H1 (cell line): ENCODE measurements at regions not wholly inside any gene's neighbourhood (a gene's known extent, or its start where the extent isn't known, plus 50 kb on each side); places are given as distances from the start of the nearest gene placed in this dataset.

Experiments
- CTCF ChIA-PET: fragments of 300-600 bp; sonication (Branson Sonifier 250); formaldehyde crosslinking; loops from one replicate; lab custom pipeline; 2021; ENCODE audit not compliant: partially characterized antibody; lab: Charles Lee
- POLR2A ChIA-PET: fragments of 300-600 bp; sonication (Branson Sonifier 250); formaldehyde crosslinking; loops from one replicate; lab custom pipeline; 2021; ENCODE audit warnings: inconsistent platforms; ENCODE audit not compliant: partially characterized antibody; lab: Charles Lee
- DNase-seq, 2 experiments: peaks; one replicate each; pipeline versions ENCODE4 v3.0.0 to v3.0.0-alpha.2; 2010 to 2022; ENCODE audit warnings: low spot score in 2 of 2, low read depth in 1 of 2, mixed read lengths in 1 of 2
- FAIRE-seq: peaks from 2 replicates; lab custom pipeline; 2011; peaks lifted over from hg19 to GRCh38; lab: Jason Lieb, UNC
- H2AFZ ChIP-seq: 2 replicates; pipeline ENCODE4 v1.8.1; 2012; ENCODE audit warnings: low read length, inconsistent platforms
- H2AK5ac ChIP-seq: 2 replicates; pipeline ENCODE4 v1.6.1; 2013; ENCODE audit warnings: low read depth, low read length
- H2BK120ac ChIP-seq: replicated peaks from 2 replicates; pipeline ENCODE3; 2013; ENCODE audit warnings: low read depth, low read length, inconsistent platforms
- H2BK12ac ChIP-seq: 2 replicates; pipeline ENCODE4 v1.6.1; 2013; ENCODE audit warnings: low read depth, low read length
- H2BK15ac ChIP-seq: 2 replicates; pipeline ENCODE4 v1.6.1; 2013; ENCODE audit warnings: low read length
- H2BK20ac ChIP-seq: 2 replicates; pipeline ENCODE4 v1.6.1; 2013; ENCODE audit warnings: low read length
- H2BK5ac ChIP-seq: 2 replicates; pipeline ENCODE4 v1.6.1; 2013; ENCODE audit warnings: low read depth, low read length
- H3K14ac ChIP-seq: 2 replicates; pipeline ENCODE4 v1.6.1; 2013; ENCODE audit warnings: inconsistent platforms; ENCODE audit not compliant: insufficient read length
- H3K18ac ChIP-seq: 2 replicates; pipeline ENCODE4 v1.6.1; 2013; ENCODE audit warnings: low read length; ENCODE audit errors: extremely low read depth
- H3K23ac ChIP-seq: 2 replicates; pipeline ENCODE4 v1.6.1; 2013; ENCODE audit warnings: inconsistent platforms; ENCODE audit not compliant: insufficient read length
- H3K23me2 ChIP-seq: 2 replicates; pipeline ENCODE4 v1.6.1; 2013; ENCODE audit warnings: low read depth, low read length
- H3K27ac ChIP-seq: 2 replicates; pipeline ENCODE4 v1.6.1; 2011; ENCODE audit warnings: low read depth, low read length, inconsistent platforms
- H3K27me3 ChIP-seq, 4 experiments: replicated peaks in 1 of 4; 1 replicate in 1 of 4; 2 replicates in 3 of 4; pipeline versions ENCODE4 v1.6.1 to v1.8.1; 2011 to 2013; ENCODE audit warnings: low read length in 3 of 4, mild to moderate bottlenecking in 3 of 4, inconsistent platforms in 2 of 4, mixed read lengths in 2 of 4, moderate library complexity in 1 of 4; ENCODE audit not compliant: control insufficient read depth in 3 of 4, insufficient read depth in 3 of 4; ENCODE audit errors: extremely low read depth in 1 of 4
- H3K36me3 ChIP-seq, 4 experiments: 2 replicates each; pipeline versions ENCODE4 v1.6.1 to v1.8.1; 2011 to 2013; ENCODE audit warnings: mild to moderate bottlenecking in 4 of 4, low read length in 3 of 4, moderate library complexity in 2 of 4, control low read depth in 1 of 4, inconsistent platforms in 1 of 4; ENCODE audit not compliant: insufficient read depth in 4 of 4, control insufficient read depth in 2 of 4
- H3K4ac ChIP-seq: replicated peaks from 2 replicates; pipeline ENCODE3; 2013; ENCODE audit warnings: low read length, low read depth, mixed read lengths, inconsistent platforms; ENCODE audit not compliant: insufficient read length
- H3K4me1 ChIP-seq, 4 experiments: replicated peaks in 1 of 4; 1 replicate in 1 of 4; 2 replicates in 3 of 4; pipeline versions ENCODE4 v1.6.1 to v1.8.1; 2011 to 2013; ENCODE audit warnings: low read length in 3 of 4, inconsistent platforms in 2 of 4, mixed read lengths in 1 of 4; ENCODE audit not compliant: insufficient read depth in 4 of 4, control insufficient read depth in 3 of 4
- H3K4me2 ChIP-seq, 2 experiments: 2 replicates each; pipeline versions ENCODE4 v1.6.1 to v1.8.1; 2011 to 2013; ENCODE audit warnings: low read depth in 2 of 2, low read length in 2 of 2, control low read depth in 1 of 2, inconsistent platforms in 1 of 2, mild to moderate bottlenecking in 1 of 2; ENCODE audit not compliant: insufficient read depth in 1 of 2
- H3K4me3 ChIP-seq, 4 experiments: fragments of 200-600, 300-600 bp in 1 of 4; sonication (generic), shearing (Covaris generic), sonication (Bioruptor Twin) in 1 of 4; 2 replicates each; pipeline versions ENCODE4 v1.5.1 to v1.8.1; 2011 to 2016; ENCODE audit warnings: low read length in 4 of 4, low read depth in 3 of 4, control low read depth in 2 of 4, inconsistent platforms in 2 of 4, mild to moderate bottlenecking in 2 of 4, mixed read lengths in 1 of 4, moderate library complexity in 1 of 4; ENCODE audit not compliant: insufficient read depth in 2 of 4; ENCODE audit errors: extremely low read depth in 1 of 4
- H3K56ac ChIP-seq: replicated peaks from 2 replicates; pipeline ENCODE3; 2013; ENCODE audit warnings: low read depth, mild to moderate bottlenecking, mixed read lengths, low read length, inconsistent platforms; ENCODE audit not compliant: insufficient read length
- H3K79me1 ChIP-seq: 2 replicates; pipeline ENCODE4 v1.6.1; 2013; ENCODE audit warnings: low read depth, low read length, control low read depth
- H3K79me2 ChIP-seq, 2 experiments: 2 replicates each; pipeline versions ENCODE4 v1.6.1 to v1.8.1; 2012 to 2013; ENCODE audit warnings: low read length in 2 of 2, mild to moderate bottlenecking in 2 of 2, inconsistent platforms in 1 of 2; ENCODE audit not compliant: insufficient read depth in 2 of 2, control insufficient read depth in 1 of 2
- H3K9ac ChIP-seq, 4 experiments: replicated peaks in 1 of 4; 1 replicate in 1 of 4; 2 replicates in 3 of 4; pipeline versions ENCODE4 v1.6.1 to v1.8.1; 2011 to 2013; ENCODE audit warnings: low read depth in 3 of 4, low read length in 3 of 4, control low read depth in 2 of 4, mild to moderate bottlenecking in 2 of 4, moderate library complexity in 2 of 4, inconsistent platforms in 1 of 4; ENCODE audit errors: extremely low read depth in 1 of 4
- H3K9me3 ChIP-seq, 2 experiments: 2 replicates each; pipeline versions ENCODE4 v1.6.1 to v1.8.1; 2012 to 2013; ENCODE audit warnings: mild to moderate bottlenecking in 2 of 2, moderate library complexity in 2 of 2, control low read depth in 1 of 2, inconsistent platforms in 1 of 2, low read depth in 1 of 2, low read length in 1 of 2, mixed read lengths in 1 of 2; ENCODE audit not compliant: insufficient read depth in 2 of 2
- H4K20me1 ChIP-seq, 2 experiments: replicated peaks in 1 of 2; 2 replicates each; pipeline versions ENCODE3 to v1.8.1; 2011 to 2013; ENCODE audit warnings: inconsistent platforms in 2 of 2, low read length in 2 of 2, mild to moderate bottlenecking in 1 of 2; ENCODE audit not compliant: insufficient read depth in 2 of 2, control insufficient read depth in 1 of 2
- H4K5ac ChIP-seq: 2 replicates; pipeline ENCODE4 v1.6.1; 2013; ENCODE audit warnings: low read length, low read depth, mixed read lengths, inconsistent platforms; ENCODE audit not compliant: insufficient read length
- H4K8ac ChIP-seq: 2 replicates; pipeline ENCODE4 v1.8.0; 2013; ENCODE audit warnings: mild to moderate bottlenecking, moderate library complexity, low read length, inconsistent platforms; ENCODE audit not compliant: insufficient read depth; ENCODE audit errors: extremely low read depth
- H4K91ac ChIP-seq: replicated peaks from 2 replicates; pipeline ENCODE3; 2013; ENCODE audit warnings: low read length, mixed read lengths, inconsistent platforms; ENCODE audit not compliant: insufficient read length
- ASH2L ChIP-seq: fragments of 200-600, 300-600 bp; sonication (generic); IDR thresholded peaks from one replicate; pipeline ENCODE4 v1.7.1; 2017; ENCODE audit warnings: low read length
- ATF3 ChIP-seq: IDR thresholded peaks from 2 replicates; pipeline ENCODE4 v1.6.1; 2011; ENCODE audit warnings: low read depth, mild to moderate bottlenecking, low read length; ENCODE audit not compliant: insufficient read depth
- CBX5 ChIP-seq: fragments of 300-800, 300-1000 bp; sonication (generic); IDR thresholded peaks from 2 replicates; pipeline ENCODE4 v1.7.1; 2016; ENCODE audit warnings: antibody characterized with exemption, low read length, low read depth
- CBX8 ChIP-seq: fragments of 300-800, 300-1000 bp; sonication (generic); IDR thresholded peaks from 2 replicates; pipeline ENCODE4 v1.7.1; 2016; ENCODE audit warnings: low read depth, low read length, borderline replicate concordance
- CEBPB ChIP-seq: IDR thresholded peaks from 2 replicates; pipeline ENCODE4 v1.6.1; 2012; ENCODE audit warnings: low read depth, low read length
- CHD2 ChIP-seq: IDR thresholded peaks from 2 replicates; pipeline ENCODE4 v1.6.1; 2012; ENCODE audit warnings: low read length, improper control_type of control experiment
- CTBP2 ChIP-seq: IDR thresholded peaks from 2 replicates; pipeline ENCODE4 v1.7.0; 2011; ENCODE audit warnings: borderline replicate concordance, mild to moderate bottlenecking, moderate library complexity, mixed read lengths, low read length; ENCODE audit not compliant: insufficient read depth, insufficient read length
- EP300 ChIP-seq, 2 experiments: IDR thresholded peaks; 1 replicate in 1 of 2; 2 replicates in 1 of 2; pipeline ENCODE4 v1.6.1; 2011 to 2012; ENCODE audit warnings: low read depth in 2 of 2, low read length in 2 of 2, mild to moderate bottlenecking in 2 of 2, borderline replicate concordance in 1 of 2, inconsistent platforms in 1 of 2, moderate library complexity in 1 of 2
- GTF2F1 ChIP-seq: IDR thresholded peaks from 2 replicates; pipeline ENCODE4 v1.6.1; 2012; ENCODE audit warnings: low read depth, low read length, improper control_type of control experiment, borderline replicate concordance
- HDAC2 ChIP-seq, 2 experiments: fragments of 300-600 bp in 1 of 2; sonication (generic) in 1 of 2; IDR thresholded peaks; 2 replicates each; pipeline ENCODE4 v1.6.1; 2011 to 2012; ENCODE audit warnings: low read depth in 2 of 2, low read length in 2 of 2, mild to moderate bottlenecking in 2 of 2, moderate library complexity in 2 of 2, borderline replicate concordance in 1 of 2, inconsistent platforms in 1 of 2
- POLR2A ChIP-seq, 2 experiments: IDR thresholded peaks; 1 replicate in 1 of 2; 2 replicates in 1 of 2; pipeline ENCODE4 v1.6.1; 2011; ENCODE audit warnings: low read depth in 2 of 2, low read length in 2 of 2, mild to moderate bottlenecking in 2 of 2; ENCODE audit errors: control extremely low read depth in 1 of 2
- RFX5 ChIP-seq: IDR thresholded peaks from 2 replicates; pipeline ENCODE4 v1.6.1; 2011; ENCODE audit warnings: low read depth, low read length, improper control_type of control experiment, borderline replicate concordance
- SIX5 ChIP-seq: IDR thresholded peaks from 2 replicates; pipeline ENCODE4 v1.6.1; 2011; ENCODE audit warnings: mild to moderate bottlenecking, low read depth, low read length
- SP4 ChIP-seq: IDR thresholded peaks from 2 replicates; pipeline ENCODE4 v1.6.1; 2012; ENCODE audit warnings: low read length, inconsistent platforms
- TBP ChIP-seq: IDR thresholded peaks from 2 replicates; pipeline ENCODE4 v1.6.1; 2011; ENCODE audit warnings: low read depth, low read length, improper control_type of control experiment
- WGBS, 2 experiments: shearing (Covaris generic) in 1 of 2; methylation state at CpG; one replicate each; pipeline versions ENCODE4 v1.1.6 to v1.1.7; 2013 to 2015; ENCODE audit warnings: low lambda C conversion rate in 2 of 2, mixed read lengths in 2 of 2, inconsistent platforms in 1 of 2, low coverage in 1 of 2, missing lambda C conversion rate in 1 of 2; ENCODE audit not compliant: insufficient replicate concordance in 2 of 2, insufficient coverage in 1 of 2, insufficient read length in 1 of 2; ENCODE audit errors: extremely low coverage in 1 of 2, missing lambda C conversion rate in 1 of 2; 5-methylcytosine and 5-hydroxymethylcytosine counted together

GRCh38 chr2:19589791-19590190 lies 231.4 kb upstream of the OSR1 start:
- no peaks in the 10 kb centered on the region for H3K23me2 ChIP-seq
- TF ChIP-seq CTBP2 (no peak), CHD2 (no peak), ATF3 (no peak), TBP (no peak), EP300 (IDR thresholded peaks at IDR 0.05; ENCODE audit: borderline replicate concordance in 1 of 2, low read depth in 2 of 2, low read length in 2 of 2) (no peak), SP4 (no peak), CBX5 (no peak), HDAC2 (IDR thresholded peaks at IDR 0.05; ENCODE audit: borderline replicate concordance in 1 of 2, low read depth in 2 of 2, low read length in 2 of 2) (no peak), GTF2F1 (no peak), ASH2L (no peak), POLR2A (IDR thresholded peaks at IDR 0.05; ENCODE audit: control extremely low read depth in 1 of 2, low read depth in 2 of 2, low read length in 2 of 2) (no peak), RFX5 (no peak), CEBPB (no peak), CBX8 (no peak), SIX5 (no peak)

More at GRCh38 chr2:19589791-19590190, 231.4 kb upstream of the OSR1 start:
- H2BK15ac ChIP-seq, result no peak overlapping the region
- H3K4me2 ChIP-seq, result no peak overlapping the region
- 99% methylated on average over 4 of the region's 4 CpGs; no CpG with 5 or more reads in 1 of the 2 experiments for WGBS, 2 experiments
- no peak overlapping the region for H4K91ac ChIP-seq
- no peak overlapping the region for H3K4me3 ChIP-seq
- no peaks in the 10 kb centered on the region for H3K79me1 ChIP-seq
- H2BK20ac ChIP-seq, result no peak overlapping the region
- ChIA-PET POLR2A (no interaction called here), CTCF (no interaction called here)
- no peak overlapping the region for H3K56ac ChIP-seq
- DNase-seq (no peak), FAIRE-seq (no peak)
- no peak overlapping the region for H3K23ac ChIP-seq
- H3K27me3 ChIP-seq, result no peaks in the 10 kb centered on the region
- no peak overlapping the region for H3K4ac ChIP-seq
- no peak overlapping the region for H3K9ac ChIP-seq
- no peak overlapping the region for H2BK12ac ChIP-seq
- no peak overlapping the region for H3K27ac ChIP-seq
- no peak overlapping the region for H2AK5ac ChIP-seq
- no peaks in the 10 kb centered on the region for H3K9me3 ChIP-seq
- H4K5ac ChIP-seq, result no peak overlapping the region
- H3K18ac ChIP-seq, result no peak overlapping the region
- no peak overlapping the region for H2AFZ ChIP-seq
- no peak overlapping the region for H2BK5ac ChIP-seq
- no peaks in the 10 kb centered on the region for H4K20me1 ChIP-seq
- no peak overlapping the region for H3K14ac ChIP-seq
- no peak overlapping the region for H4K8ac ChIP-seq
- no peaks in the 10 kb centered on the region for H3K79me2 ChIP-seq
- H3K4me1 ChIP-seq, result no peaks in the 10 kb centered on the region
- no peak overlapping the region for H2BK120ac ChIP-seq
- no peaks in the 10 kb centered on the region for H3K36me3 ChIP-seq
